ENCODE measurements at regions not wholly inside any gene's neighbourhood (a gene's known extent, or its start where the extent isn't known, plus 50 kb on each side); places are given as distances from the start of the nearest gene placed in this dataset.

GRCh38 chr20:50269091-50270033 is 78.7 kb downstream of the CEBPB start:
- H3K4me3 ChIP-seq (ENCODE audit: control insufficient read depth, low read depth, low read length): no peak overlapping the region

GRCh38 chr20:50270034-50270395 is 79.4 kb downstream of the CEBPB start:
- H3K4me3 ChIP-seq (ENCODE audit: control insufficient read depth, low read depth, low read length): no peak overlapping the region
- DNase-seq (ENCODE audit: low read depth): no peak
- TF ChIP-seq CTCF (IDR thresholded peaks at IDR 0.05; ENCODE audit: control insufficient read depth, insufficient read depth, low read depth, low read length, missing control alignments): no peak

More at GRCh38 chr20:50269091-50270033, 78.7 kb downstream of the CEBPB start:
- no peak for DNase-seq (ENCODE audit: low read depth)
- TF ChIP-seq CTCF (IDR thresholded peaks at IDR 0.05; ENCODE audit: control insufficient read depth, insufficient read depth, low read depth, low read length, missing control alignments): no peak

- TF ChIP-seq CTCF (IDR thresholded peaks at IDR 0.05; ENCODE audit: control insufficient read depth, insufficient read depth, low read depth, low read length, missing control alignments): no peak
- no peak for DNase-seq (ENCODE audit: low read depth)
- no peak overlapping the region for H3K4me3 ChIP-seq (ENCODE audit: control insufficient read depth, low read depth, low read length)
Observed at GRCh38 chr20:50270569-50270968, 79.9 kb downstream of the CEBPB start.

- DNase-seq (ENCODE audit: low read depth): no peak
- H3K4me3 ChIP-seq (ENCODE audit: control insufficient read depth, low read depth, low read length): no peak overlapping the region
- TF ChIP-seq CTCF (IDR thresholded peaks at IDR 0.05; ENCODE audit: control insufficient read depth, insufficient read depth, low read depth, low read length, missing control alignments): no peak
Observed at GRCh38 chr20:50271176-50271575, 80.5 kb downstream of the CEBPB start.

DNA sequence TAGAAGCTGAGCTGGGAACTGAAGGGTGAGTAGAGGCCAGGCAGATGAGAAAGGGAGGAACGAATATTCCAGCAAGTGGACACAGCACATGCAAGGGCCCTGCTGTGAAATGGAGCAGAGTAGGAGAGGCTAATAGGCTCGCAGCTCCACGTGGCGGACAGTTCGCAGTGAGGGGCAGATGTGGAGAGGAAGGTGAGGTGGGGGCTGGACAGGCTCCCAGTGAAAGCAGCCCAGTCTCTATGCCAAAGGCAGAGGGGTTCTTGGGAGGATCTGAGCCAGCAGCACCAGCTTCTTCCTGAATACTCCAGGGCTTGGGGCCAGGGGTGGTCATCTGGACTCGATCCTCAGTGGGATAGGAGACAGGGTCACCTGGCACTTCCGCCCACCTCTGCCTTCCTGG is 81.0 kb downstream of the CEBPB start:
- no peak for DNase-seq (ENCODE audit: low read depth)

DNA sequence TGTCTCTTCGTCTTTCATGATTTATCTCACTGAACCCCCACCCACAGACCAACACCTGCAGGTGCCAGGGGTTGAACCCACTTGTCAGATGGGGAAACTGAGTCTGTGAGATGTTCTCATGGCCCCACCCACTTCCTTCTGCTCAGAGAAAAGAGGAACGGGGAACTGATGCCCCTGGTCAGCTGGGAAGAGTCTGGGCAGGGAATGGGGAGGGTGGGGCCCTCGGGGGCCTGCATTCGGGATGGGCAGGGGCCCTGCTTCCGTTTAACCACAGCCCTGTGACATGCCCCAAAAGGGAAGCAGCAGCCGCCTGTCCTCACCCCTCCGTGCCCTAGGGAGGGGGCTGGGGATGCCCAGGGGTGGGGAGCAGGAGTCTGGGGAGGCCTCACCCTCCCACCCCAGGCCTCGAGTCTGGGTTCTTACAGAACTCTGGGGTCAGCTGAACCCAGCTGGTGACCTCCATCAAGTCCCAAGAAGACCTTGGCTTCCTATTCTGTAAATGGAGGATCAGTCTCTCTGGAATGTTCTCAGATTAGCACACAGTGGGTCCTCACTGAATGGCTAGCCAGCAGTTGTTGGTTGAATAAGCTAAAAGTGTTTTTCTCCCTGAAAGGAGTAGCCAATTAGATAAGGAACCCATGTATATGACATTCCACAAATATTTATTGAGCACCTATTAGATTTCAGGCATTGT is 81.5 kb downstream of the CEBPB start:
- TF ChIP-seq CTCF (IDR thresholded peaks at IDR 0.05; ENCODE audit: control insufficient read depth, insufficient read depth, low read depth, low read length, missing control alignments): no peak
- DNase-seq (ENCODE audit: low read depth): no peak
- no peak overlapping the region for H3K4me3 ChIP-seq (ENCODE audit: control insufficient read depth, low read depth, low read length)

More for the DNA sequence above, 81.0 kb downstream of the CEBPB start:
- TF ChIP-seq CTCF (IDR thresholded peaks at IDR 0.05; ENCODE audit: control insufficient read depth, insufficient read depth, low read depth, low read length, missing control alignments): no peak
- H3K4me3 ChIP-seq (ENCODE audit: control insufficient read depth, low read depth, low read length): no peak overlapping the region
